ENCODE measurements at regions not wholly inside any gene's neighbourhood (a gene's known extent, or its start where the extent isn't known, plus 50 kb on each side); places are given as distances from the start of the nearest gene placed in this dataset.

DNA sequence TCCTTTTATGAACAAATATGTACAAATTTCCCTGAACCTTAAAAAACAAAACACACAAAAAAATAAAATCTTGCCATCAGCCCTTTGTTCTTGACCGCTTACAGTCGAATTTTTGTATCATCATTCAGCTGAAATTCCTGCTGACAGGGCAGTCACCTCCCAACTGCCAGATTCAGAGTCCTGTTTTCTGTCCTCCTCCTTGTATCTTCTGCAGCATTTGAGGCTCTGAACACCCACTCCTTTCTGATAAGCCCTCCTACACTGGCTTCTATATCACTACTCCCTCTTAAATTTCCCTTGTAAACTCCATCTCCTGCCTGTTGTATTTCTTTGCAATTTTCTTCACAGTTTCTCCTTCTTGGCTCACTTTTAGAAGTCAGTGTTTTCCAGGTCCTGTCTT is 77.8 kb upstream of the CCN6 start:
- TF ChIP-seq, protein P1, sequence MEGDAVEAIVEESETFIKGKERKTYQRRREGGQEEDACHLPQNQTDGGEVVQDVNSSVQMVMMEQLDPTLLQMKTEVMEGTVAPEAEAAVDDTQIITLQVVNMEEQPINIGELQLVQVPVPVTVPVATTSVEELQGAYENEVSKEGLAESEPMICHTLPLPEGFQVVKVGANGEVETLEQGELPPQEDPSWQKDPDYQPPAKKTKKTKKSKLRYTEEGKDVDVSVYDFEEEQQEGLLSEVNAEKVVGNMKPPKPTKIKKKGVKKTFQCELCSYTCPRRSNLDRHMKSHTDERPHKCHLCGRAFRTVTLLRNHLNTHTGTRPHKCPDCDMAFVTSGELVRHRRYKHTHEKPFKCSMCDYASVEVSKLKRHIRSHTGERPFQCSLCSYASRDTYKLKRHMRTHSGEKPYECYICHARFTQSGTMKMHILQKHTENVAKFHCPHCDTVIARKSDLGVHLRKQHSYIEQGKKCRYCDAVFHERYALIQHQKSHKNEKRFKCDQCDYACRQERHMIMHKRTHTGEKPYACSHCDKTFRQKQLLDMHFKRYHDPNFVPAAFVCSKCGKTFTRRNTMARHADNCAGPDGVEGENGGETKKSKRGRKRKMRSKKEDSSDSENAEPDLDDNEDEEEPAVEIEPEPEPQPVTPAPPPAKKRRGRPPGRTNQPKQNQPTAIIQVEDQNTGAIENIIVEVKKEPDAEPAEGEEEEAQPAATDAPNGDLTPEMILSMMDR (IDR thresholded peaks at IDR 0.05) = no peak
- TF ChIP-seq POLR2A (IDR thresholded peaks at IDR 0.05) = no peak
